Tibial nerve (tissue), 4 donors: ENCODE measurements at regions not wholly inside any gene's neighbourhood (a gene's known extent, or its start where the extent isn't known, plus 50 kb on each side); places are given as distances from the start of the nearest gene placed in this dataset.

Experiments used
- DNase-seq, 2 donors: peaks; one replicate each; pipeline ENCODE4 v3.0.0-alpha.2; 2019; ENCODE audit warnings: low spot score in 2 of 2
- H3K27ac ChIP-seq, 4 donors: fragments of 200-600 bp; sonication (generic) in 3 of 4; one replicate each; pipeline ENCODE4 v1.5.1; 2017 to 2019; ENCODE audit warnings: mild to moderate bottlenecking in 1 of 4
- H3K27me3 ChIP-seq, 2 donors: fragments of 200-600 bp; sonication (generic) in 1 of 2; one replicate each; pipeline versions ENCODE4 v1.5.1 to v1.6.0; 2017 to 2019
- H3K36me3 ChIP-seq, 3 donors: fragments of 200-600 bp; sonication (generic); one replicate each; pipeline ENCODE4 v1.5.1; 2018 to 2019
- H3K4me1 ChIP-seq, 4 donors: fragments of 200-600 bp; sonication (generic) in 3 of 4; one replicate each; pipeline ENCODE4 v1.5.1; 2017 to 2019
- H3K4me3 ChIP-seq, 4 donors: fragments of 200-600 bp; sonication (generic) in 3 of 4; one replicate each; pipeline ENCODE4 v1.5.1; 2017 to 2019; ENCODE audit warnings: mild to moderate bottlenecking in 1 of 4, moderate library complexity in 1 of 4
- H3K9me3 ChIP-seq, 4 donors: fragments of 200-600 bp; sonication (generic) in 3 of 4; one replicate each; pipeline ENCODE4 v1.5.1; 2017 to 2019
- EP300 ChIP-seq, 2 donors: sonication (generic); formaldehyde crosslinking; IDR thresholded peaks; one replicate each; pipeline ENCODE4 v1.6.1; 2017; ENCODE audit warnings: antibody characterized with exemption in 2 of 2, mild to moderate bottlenecking in 1 of 2
- POLR2A ChIP-seq, 2 donors: fragments of 450-650 bp; IDR thresholded peaks; one replicate each; pipeline ENCODE4 v1.6.1; 2017; ENCODE audit warnings: antibody characterized with exemption in 2 of 2, mild to moderate bottlenecking in 2 of 2, moderate library complexity in 2 of 2
- WGBS, 2 donors: methylation state at CpG; one replicate each; pipeline ENCODE4 v1.1.5; 2018; 5-methylcytosine and 5-hydroxymethylcytosine counted together
- TF ChIP-seq, protein P1 (sequence below), 5 experiments: fragments of 200-600 bp in 3 of 5; fragments of 450-650 bp in 2 of 5; sonication (generic) in 3 of 5; IDR thresholded peaks; one replicate each; pipeline ENCODE4 v1.5.1; 2016 to 2019; ENCODE audit warnings: antibody characterized with exemption in 5 of 5, mild to moderate bottlenecking in 3 of 5, moderate library complexity in 2 of 5

DNA sequence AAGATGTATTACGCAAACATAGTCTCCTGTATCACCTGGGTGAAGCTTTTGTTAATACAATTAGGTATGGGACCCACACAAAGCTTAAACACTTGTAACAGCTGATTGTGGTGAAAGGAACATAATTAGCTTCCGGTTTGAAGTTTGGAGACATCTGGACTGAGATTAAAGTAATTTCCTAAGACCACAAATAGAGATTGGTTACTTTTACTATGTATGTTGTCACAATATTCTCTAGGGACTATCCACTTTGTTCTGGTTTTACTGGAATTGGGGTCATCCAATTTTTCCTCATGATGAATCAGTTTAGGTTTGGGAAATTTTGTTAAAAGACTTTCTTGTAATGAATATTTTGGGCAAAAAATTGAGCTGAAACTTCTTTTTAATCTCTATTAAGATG is 71.8 kb upstream of the SAMSN1 start:
- no peaks in the 10 kb centered on the region for H3K4me1 ChIP-seq
- H3K9me3 ChIP-seq = peaks cover 0 to 15% (median 1%) of the 10 kb centered on the region in 4 donors
- no peaks in the 10 kb centered on the region for H3K36me3 ChIP-seq
- WGBS, 2 donors = 76 to 79% methylated on average over 2 of the region's 2 CpGs
- no peaks in the 10 kb centered on the region for H3K27me3 ChIP-seq
- no peak for DNase-seq
- H3K4me3 ChIP-seq = no peak overlapping the region
- TF ChIP-seq, protein P1, sequence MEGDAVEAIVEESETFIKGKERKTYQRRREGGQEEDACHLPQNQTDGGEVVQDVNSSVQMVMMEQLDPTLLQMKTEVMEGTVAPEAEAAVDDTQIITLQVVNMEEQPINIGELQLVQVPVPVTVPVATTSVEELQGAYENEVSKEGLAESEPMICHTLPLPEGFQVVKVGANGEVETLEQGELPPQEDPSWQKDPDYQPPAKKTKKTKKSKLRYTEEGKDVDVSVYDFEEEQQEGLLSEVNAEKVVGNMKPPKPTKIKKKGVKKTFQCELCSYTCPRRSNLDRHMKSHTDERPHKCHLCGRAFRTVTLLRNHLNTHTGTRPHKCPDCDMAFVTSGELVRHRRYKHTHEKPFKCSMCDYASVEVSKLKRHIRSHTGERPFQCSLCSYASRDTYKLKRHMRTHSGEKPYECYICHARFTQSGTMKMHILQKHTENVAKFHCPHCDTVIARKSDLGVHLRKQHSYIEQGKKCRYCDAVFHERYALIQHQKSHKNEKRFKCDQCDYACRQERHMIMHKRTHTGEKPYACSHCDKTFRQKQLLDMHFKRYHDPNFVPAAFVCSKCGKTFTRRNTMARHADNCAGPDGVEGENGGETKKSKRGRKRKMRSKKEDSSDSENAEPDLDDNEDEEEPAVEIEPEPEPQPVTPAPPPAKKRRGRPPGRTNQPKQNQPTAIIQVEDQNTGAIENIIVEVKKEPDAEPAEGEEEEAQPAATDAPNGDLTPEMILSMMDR (IDR thresholded peaks at IDR 0.05) = no peak
- TF ChIP-seq EP300 (IDR thresholded peaks at IDR 0.05) (no peak), POLR2A (IDR thresholded peaks at IDR 0.05) (no peak)
- no peak overlapping the region for H3K27ac ChIP-seq

DNA sequence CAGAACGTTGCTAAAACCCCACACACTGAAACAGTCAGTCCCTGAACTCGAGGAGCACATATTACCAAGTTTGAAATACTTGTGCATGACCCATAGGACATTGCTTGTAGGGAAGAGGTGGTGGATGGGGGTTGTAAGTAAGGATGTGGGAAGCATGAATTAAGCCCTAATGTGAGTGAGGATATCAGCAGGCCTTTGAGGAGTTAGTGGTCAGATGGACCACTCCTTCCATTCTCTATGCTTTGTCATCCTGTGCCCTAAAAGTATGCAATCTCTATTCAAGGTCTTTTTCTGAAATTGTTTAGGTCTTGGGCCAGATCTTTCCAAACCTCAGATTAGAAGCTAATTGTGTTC is 70.9 kb upstream of the SAMSN1 start:
- DNase-seq = no peak
- H3K36me3 ChIP-seq = no peaks in the 10 kb centered on the region
- no peak overlapping the region for H3K4me3 ChIP-seq
- no peaks in the 10 kb centered on the region for H3K4me1 ChIP-seq
- peaks cover 0 to 12% (median 1%) of the 10 kb centered on the region in 4 donors for H3K9me3 ChIP-seq
- 37 to 39% methylated on average over 2 of the region's 2 CpGs for WGBS, 2 donors
- TF ChIP-seq POLR2A (IDR thresholded peaks at IDR 0.05) = no peak
- no peak for TF ChIP-seq EP300 (IDR thresholded peaks at IDR 0.05)
- TF ChIP-seq, protein P1 (IDR thresholded peaks at IDR 0.05) = no peak
- H3K27ac ChIP-seq = no peak overlapping the region
- no peaks in the 10 kb centered on the region for H3K27me3 ChIP-seq

DNA sequence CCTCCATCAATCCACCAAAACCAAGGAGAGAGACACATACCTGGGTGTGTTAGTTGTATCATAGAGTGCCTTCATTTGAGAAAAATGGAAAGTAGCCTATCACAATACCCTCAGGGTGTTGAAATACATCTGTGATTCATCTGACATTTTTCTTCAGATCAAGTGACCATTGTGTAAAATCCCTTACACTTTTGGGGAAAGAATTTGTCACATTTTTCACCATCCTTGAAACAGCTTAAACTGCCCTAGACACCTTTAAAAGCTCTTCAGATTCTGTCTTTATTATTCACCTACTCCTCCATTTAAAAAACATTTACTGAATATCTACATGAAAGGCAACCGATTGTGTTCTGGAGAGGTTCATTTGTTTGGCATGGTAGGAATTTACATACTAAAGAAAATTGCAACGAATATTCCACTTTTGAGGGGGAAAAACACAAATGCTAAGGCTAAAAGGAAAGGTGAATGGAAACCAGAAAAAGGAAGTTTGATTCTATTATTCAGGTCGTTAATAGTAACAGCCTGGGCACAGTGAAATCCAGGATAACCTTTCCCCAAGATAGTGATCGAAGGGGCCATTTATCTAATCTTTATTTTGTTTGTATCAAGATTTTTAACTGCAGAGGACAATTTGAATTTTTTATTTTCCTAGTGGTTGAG is 70.4 kb upstream of the SAMSN1 start:
- no peaks in the 10 kb centered on the region for H3K36me3 ChIP-seq
- no peaks in the 10 kb centered on the region for H3K4me1 ChIP-seq
- H3K9me3 ChIP-seq = peaks cover 0 to 7% (median 0%) of the 10 kb centered on the region in 4 donors
- no peaks in the 10 kb centered on the region for H3K27me3 ChIP-seq
- DNase-seq = no peak
- no peak overlapping the region for H3K27ac ChIP-seq
- TF ChIP-seq EP300 (IDR thresholded peaks at IDR 0.05) (no peak), POLR2A (IDR thresholded peaks at IDR 0.05) (no peak)
- TF ChIP-seq, protein P1 (IDR thresholded peaks at IDR 0.05) = no peak
- 43 to 46% methylated on average over 4 of the region's 4 CpGs for WGBS, 2 donors
- H3K4me3 ChIP-seq = no peak overlapping the region

DNA sequence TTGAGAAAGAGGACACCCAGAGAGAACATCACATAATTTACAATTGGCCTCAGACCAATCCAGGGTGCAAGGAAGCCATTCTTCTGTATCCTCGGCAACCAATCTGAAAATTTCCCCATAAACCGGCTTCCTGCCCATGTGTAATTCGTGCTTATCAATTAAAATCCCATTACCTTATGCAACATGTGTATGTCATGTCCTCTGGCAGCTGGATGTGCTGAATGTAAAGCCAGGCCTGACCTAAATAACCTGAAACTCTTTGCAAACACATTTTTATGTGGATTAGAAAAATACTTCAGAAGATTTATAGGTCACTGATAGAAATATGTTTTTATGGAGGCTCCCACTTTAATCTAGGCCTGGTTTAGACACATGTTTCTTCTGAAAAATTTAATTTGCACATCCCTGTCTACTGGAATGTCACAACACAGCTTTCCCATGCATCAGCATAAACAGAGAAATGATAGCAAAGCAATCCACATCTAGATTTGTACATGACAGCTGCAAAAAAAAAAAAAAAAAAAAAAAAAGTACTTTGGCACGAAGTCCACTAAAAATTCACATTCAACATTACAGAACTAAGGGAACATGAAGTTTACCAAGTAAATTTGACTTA is 69.4 kb upstream of the SAMSN1 start:
- TF ChIP-seq, protein P1 (IDR thresholded peaks at IDR 0.05) = no peak
- TF ChIP-seq EP300 (IDR thresholded peaks at IDR 0.05) = no peak
- no peak for TF ChIP-seq POLR2A (IDR thresholded peaks at IDR 0.05)
- no peaks in the 10 kb centered on the region for H3K27me3 ChIP-seq
- no peaks in the 10 kb centered on the region for H3K36me3 ChIP-seq
- no peak overlapping the region for H3K27ac ChIP-seq
- WGBS, 2 donors = 49 to 56% methylated on average over 4 of the region's 4 CpGs
- H3K4me3 ChIP-seq = no peak overlapping the region
- DNase-seq = no peak
- no peaks in the 10 kb centered on the region for H3K4me1 ChIP-seq
- no peaks in the 10 kb centered on the region for H3K9me3 ChIP-seq

DNA sequence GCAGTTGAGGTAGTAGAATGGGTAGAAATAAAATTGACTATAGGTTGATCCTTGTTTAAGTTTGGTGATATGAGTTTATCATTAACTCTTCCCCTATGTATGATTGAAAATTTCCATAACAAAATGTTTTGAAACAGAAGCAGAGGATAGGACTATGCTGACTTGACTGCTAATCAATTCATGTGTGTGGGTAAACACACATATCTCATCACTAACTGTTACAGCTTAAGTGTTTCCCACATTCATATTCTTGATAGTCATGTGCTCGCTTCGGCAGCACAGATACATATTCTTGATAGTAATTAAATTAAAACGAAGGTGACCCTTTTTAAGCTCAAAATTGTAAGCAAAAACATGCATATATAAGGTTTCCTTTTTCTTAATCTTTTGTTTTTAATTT is 68.2 kb upstream of the SAMSN1 start:
- Histone ChIP-seq H3K4me3 (no peak overlapping the region), H3K27me3 (no peaks in the 10 kb centered on the region), H3K4me1 (no peaks in the 10 kb centered on the region), H3K9me3 (no peaks in the 10 kb centered on the region), H3K36me3 (no peaks in the 10 kb centered on the region), H3K27ac (no peak overlapping the region)
- TF ChIP-seq EP300 (IDR thresholded peaks at IDR 0.05) = no peak
- 79 to 82% methylated on average over 3 of the region's 3 CpGs for WGBS, 2 donors
- DNase-seq = no peak
